Nucleus accumbens (tissue), 56 donors: ENCODE measurements at regions not wholly inside any gene's neighbourhood (a gene's known extent, or its start where the extent isn't known, plus 50 kb on each side); places are given as distances from the start of the nearest gene placed in this dataset.
A peak's percentile ranks its signal among the peaks of the same experiment; 100 is the strongest.

Experiments
- DNase-seq, 56 donors: peaks; one replicate each; lab custom pipeline; 2025; lab: John Stamatoyannopoulos, UW

DNA sequence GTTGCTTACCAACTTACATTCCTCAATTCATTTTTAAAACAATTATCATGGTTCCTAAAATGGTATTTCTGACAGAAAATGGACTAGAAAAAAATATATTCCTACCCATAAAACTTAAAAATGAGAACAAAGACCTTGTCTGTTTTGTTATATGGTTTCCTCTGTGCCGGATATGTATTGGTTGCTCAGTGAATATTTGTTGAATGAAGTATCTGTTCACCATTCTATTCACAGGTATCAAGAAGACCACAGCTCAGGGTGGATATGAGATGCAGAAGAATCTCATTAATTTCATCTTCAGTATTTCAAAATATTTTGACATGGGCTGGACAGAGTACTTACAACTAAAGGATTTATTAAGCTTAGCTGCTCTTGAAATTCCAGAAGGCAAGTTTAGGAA is 58.1 kb downstream of the TUSC7 start:
- no peak for DNase-seq

DNA sequence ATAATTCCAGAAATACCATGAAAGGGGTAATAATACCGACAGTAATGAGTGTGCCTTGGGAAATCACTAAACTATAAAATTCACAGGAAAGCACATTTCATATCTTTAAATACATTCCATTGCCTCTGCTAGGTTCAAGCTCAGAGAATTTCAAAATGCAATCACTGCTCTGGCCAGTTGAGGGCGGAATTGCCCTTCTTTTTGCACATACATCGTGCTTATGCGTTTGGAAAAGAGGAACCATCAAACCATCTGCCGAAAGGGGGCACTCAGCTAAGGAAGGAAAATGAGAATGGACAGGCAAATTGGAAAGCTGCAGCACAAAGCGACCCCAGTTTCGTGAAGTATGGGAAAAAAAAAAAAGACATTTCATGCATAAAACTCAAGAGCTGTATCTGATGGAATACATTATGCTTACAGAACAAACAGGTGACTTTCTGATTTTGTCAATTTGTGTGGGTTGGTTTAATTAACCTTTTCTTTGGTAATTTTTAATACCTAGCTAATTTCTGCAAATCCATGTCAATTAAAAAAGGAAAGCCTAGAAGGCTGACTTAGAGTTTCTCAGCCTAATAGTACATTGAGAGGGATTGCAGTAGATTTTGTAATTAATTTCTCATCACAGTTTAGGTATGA is 61.4 kb downstream of the TUSC7 start:
- DNase-seq, result peak in 54 of 56 donors; percentile 4 to 92 (median 61)

DNA sequence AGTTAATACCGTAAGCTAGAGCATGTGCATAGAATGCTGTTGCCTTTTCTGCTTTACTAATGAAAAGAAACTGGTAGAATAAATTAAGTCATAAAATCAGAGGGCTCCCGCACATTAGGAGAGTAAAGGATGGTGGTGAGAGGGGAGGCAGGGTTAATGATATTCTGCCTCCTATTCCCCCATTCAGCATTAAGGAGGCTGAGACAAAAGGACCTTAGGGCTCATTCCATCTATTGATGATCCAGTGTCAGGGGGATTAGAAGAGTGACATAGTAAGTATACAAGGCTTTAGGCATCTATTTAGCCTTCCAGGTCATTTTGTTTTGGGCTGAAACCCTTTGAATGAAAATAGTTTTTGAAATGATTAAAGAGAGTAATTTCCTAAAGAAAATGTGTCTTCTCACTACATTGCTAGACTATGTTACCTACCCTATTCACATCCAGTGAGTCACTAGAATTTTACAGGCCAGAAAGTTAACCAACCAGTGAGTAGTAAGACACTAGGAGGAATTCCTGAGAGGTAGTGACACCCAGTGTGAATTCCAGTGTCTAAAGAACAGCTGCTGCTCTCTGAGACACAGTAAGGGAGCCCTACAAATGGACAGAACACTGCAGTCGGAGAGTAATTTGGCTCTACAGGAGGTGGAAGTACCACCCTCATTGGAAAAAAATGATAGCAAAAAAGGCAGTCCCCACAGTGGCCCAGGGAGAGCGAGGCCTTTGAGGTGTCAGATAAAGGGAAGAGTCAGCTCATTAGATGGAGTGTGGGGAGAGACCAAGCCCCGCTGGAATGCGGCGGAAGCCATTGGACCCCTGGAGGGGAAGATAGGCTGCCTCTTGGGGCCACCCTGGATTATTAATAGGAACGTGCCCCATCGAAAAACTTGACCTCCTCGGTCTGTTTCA is 67.6 kb downstream of the TUSC7 start:
- no peak for DNase-seq

DNA sequence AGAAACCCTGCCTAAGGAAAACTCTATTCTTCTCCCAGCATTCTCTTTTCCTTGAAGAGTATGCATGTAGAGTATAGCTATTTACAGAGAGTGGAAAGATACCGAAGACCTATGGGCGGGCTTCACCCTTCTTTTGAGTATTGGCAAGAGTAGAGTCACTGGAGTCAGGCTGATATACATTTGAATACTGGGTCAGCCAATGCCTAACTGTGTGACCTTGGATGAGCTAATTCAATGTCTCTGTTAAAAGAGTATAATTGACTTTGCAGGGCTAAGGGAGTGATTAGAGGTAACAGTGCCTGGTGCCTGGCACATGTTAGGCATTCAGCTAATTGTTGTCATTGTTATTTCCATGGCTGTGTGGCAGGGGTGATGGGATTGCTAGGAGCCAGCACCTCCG is 75.6 kb downstream of the TUSC7 start:
- DNase-seq, result no peak

DNA sequence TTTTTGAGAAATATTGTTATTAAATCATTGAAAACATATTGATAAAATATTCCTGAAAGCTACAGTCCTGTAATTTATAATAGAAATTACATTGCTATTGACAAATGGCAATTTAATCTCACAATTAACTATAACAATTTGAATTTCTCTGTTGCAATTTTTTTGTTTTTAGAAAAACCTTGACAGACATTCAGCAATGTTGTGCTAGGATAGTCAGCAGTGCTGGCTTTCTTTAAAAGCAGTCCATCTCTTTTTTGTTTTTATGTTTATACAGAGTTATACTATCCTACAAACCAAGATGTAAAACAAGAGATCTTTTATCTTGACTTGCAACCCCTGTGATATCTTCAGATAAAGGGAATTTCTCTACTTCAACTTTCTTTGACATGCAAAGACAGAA is 93.1 kb downstream of the TUSC7 start:
- DNase-seq, result no peak

DNA sequence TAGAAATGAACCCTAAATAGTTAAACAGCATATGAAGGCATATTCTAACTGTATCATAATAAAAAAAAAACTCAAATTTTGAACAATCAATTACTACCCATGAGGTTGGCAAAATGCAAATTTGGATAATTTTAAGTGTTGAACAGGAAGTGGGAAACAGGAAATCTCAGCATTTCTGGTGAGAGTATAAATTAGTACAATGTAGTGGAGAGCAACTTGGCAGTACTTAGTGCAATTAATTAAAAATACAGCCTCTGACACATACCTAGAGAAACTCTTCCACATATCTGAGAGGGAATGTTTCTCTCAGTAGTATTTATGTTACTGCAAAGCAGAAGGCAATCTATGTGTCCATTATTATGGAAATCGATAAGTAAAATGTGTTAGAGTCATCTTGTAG is 96.8 kb downstream of the TUSC7 start:
- DNase-seq, result no peak

DNA sequence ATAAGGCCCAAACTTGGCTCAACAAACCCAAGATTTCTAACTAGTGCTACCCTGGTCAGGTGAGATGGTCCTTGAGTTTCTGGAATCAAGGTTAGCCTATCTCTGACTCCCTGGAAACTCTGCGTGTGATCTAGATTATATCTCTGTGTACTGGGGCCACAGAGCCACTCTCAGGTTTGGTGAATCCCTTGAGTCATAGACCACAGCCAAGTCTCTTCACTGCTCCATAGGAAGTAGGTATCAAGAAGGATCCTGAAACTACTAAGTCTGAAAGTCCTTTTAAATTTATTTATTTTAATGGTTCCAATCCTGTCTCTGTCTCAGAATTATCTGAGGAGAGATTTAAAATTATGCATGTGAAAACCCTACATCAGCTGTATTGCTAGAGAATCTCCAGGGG is 99.1 kb downstream of the TUSC7 start:
- DNase-seq, result no peak

DNA sequence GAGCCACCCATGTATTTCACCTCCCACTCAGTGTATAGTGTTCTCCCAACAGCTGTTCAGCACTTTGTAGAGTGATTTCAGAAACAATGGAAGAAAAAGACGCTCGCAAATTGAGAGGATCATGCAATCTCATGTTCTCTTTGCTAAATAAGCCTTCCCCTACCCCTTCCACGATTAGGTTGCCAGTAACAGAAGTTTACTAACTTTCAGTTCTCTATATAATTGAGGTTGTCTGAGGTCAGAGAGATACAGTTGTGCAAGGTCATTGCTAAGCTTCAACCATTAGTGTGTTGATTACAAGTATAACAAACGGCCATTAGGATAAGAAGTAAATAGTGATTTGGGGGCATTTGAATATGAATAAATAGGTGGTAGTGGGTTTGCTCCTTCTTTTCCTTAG is 99.6 kb downstream of the TUSC7 start:
- DNase-seq, result no peak

DNA sequence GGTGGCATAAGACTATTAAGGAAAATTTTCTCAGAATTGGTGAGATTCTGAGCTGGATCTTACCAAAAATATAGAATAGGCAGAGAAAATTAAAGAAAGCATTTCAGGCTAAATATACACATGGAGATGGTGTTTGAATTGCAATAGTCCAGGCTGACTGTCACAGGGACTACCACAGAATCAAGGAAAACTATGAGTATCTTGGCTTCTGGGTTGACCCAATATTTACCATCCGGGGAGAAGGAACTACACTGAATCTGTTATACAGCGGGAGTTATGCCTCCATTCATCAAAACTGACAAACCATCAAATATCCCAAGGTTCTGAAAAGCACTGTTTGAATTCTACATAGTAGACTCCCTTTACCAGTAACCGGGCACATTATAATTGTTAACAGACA is 102.2 kb downstream of the TUSC7 start:
- DNase-seq, result no peak

DNA sequence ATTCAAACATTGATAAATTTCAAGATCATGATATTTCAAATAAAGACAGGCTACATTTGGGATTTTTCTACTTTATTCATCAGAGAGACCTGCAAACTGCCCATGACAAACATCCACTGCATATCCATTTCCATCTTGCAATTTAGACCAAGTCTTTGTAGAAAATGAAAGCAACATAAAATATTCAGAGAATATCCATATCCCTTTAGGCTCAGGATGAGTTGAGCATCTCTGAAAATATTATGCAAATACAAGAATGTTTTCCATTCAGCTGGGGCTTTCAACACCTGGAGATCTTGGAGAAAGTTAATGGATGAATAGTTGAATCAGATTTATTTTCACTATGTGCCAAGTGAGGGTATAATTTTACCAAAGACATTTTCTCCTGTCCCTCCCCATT is 103.4 kb downstream of the TUSC7 start:
- DNase-seq, result no peak

DNA sequence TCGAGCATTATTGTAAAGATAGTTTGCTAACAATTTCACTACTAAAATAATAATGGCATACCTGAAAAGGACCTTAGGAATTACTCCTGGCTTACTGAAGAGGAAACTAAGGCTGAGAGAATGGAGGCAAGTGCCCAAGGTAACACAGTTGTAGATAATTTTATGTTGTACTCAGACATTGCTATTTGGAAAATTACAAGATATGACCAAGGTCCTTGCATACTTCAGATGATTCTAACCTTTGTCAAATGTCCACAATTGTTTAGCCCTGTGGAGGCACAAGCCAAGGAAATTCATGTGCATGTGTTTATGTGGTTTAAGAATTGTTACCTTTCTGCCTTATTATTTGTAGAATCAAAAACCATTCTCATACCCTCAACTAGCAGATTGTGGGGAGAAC is 105.7 kb downstream of the TUSC7 start:
- DNase-seq, result no peak

DNA sequence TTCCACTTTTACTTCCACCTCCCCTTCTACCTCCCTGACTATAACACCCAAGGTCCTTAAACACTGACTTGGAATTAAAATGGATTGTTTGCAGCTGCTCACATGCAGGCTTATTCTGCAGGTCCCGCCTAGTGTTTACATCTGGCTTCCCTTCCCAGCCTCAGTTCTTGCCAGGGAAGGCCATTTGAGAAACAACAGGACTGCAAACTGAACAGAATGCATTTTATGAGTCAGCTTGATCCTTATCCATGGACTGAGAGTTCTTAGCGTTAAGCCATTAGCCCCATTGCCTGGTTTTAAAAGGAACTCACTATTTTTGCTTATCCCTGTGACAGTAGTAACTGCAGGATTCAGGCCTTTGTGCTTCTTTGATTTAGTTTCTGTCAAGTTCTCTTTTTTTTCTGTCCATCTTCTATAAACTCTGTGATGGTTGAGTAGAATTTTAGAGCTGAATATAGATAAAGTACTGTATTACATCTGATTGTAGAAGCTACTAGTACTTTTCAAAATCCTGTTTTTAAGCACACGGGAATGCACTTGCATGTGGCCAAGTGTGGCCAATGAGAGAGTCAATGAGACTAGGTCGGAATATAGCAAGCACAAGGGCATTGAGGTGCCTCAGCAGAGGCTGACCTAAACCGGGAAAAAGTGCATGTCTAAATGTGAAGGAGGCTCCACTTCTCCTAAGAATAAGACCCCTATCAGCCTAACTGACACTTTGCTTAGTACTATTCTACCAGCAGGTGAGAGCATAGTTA is 106.4 kb downstream of the TUSC7 start:
- DNase-seq, result no peak

DNA sequence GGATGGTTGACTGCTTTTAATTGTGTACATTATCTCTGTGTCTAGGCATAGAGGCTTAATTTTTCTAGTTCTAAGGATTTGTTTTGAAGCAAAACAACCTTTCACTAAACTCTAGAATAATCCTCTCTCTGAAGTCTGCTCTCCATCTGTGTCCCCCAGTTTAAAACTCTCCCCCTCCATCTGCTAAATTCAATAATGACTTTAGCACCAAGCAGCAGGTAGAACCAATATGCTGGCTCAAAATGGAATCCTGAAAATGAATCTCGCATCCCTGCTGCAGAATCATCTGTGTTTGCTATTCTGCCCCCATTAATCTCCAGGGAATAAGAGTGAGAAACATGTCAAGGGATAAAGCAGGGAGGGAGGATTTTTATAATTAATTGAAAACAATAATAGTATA is 111.8 kb downstream of the TUSC7 start:
- DNase-seq, result no peak

DNA sequence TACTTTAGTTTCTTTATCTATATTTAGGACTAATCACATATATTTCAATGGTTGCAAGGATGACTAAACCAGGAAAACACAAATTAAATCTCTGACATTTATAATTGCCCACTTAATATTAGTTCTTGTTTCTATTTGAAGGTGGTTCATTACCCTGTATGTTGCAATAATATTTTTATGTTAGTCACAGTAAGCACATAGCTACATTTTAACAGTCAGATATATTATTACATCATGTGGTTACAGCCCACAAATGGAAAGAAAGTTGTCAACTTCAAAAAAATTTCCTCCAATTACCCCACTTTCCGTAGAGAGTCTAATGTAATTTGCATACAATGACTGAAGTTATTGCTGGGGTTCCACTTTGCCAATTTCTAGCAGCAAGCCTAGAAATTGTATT is 114.6 kb downstream of the TUSC7 start:
- no peak for DNase-seq

DNA sequence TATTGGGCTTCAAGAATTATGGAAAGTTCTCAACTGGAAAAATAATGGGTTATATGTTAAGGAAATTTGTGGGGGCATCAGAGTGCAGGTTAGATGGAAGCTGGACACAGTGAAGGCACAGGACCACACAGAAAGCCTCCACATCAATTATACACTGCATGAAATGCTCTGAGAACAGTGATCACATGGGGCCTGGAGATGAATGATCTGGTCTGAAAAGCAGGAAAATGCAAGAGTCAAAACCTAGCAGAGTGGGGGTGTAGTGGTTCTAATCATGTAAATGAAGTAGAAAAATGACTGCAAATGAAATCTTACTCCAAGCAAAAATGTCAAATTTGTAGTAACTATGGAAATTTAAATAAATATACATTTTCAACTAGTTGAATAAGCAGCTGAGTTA is 123.6 kb downstream of the TUSC7 start:
- no peak for DNase-seq

DNA sequence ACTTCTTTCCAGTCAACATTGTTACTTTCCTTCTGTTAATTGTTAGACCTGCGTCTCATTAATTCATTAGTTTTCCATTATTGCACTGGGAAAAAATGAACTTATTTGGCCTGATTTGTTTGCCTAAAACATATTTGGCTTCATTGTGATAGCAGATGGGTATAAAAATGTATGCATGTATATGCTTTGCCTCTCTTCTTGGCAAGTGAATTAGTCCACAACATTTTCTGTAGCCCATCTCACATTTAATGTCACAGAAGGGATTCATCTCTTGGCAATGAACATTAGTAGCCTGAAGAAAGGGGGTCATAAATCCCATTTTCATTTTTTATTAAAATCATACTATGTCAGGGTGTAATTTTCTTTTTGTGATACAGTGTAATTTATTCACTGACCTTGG is 125.2 kb downstream of the TUSC7 start:
- DNase-seq, result no peak

DNA sequence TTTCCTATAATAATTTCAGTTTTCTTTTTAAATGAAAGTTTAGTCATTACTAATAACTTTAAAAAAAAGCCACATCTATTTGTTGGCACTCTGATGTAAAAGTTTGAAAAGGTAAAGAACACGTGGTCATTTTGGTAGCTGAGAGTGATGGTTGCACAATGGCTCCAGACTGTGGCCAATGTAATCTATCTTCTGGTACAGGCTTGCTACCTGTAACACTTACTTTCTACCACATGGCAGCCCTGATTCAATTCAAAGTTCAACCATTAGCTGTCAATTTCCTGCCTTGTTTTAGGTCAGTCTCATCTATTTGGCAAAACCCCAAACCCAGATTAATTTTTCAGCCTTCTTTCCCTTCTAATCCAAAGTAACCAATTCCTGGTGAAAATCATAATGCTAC is 126.1 kb downstream of the TUSC7 start:
- no peak for DNase-seq

DNA sequence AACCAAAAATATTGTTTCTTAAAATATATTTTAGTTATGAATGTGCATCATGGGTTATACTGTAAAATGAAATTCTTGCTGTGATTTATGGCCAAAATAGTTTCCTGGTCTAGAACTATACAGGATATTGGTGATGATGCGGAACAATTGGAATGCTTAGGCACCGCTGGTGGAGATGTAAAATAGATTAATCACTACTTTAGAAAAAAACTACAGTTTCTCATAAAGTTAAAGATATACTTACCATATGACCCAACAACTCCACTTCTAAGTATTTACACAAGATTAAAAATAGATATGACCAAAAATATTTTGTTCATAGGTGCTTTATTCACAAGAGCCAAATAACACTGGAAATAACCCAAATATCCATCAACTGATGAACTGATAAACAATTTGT is 126.7 kb downstream of the TUSC7 start:
- no peak for DNase-seq

DNA sequence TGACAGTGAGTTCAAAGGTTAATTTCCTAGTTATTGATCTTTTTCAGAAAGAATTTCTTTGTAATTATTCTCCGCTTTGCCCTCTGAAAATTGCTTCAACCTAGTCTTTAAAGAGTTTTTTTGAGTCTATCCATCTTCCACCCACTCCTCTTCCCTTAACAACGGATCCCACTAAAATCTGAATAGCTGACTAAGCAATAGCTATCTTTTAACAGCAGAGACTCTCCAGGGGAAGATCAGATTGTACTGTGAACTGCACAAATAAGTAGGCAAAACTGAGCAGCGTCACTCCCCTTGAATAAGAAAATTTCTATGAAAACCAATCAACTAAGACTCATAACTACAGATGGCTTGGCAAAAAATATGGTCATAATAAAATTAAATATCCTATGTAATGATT is 127.9 kb downstream of the TUSC7 start:
- no peak for DNase-seq

DNA sequence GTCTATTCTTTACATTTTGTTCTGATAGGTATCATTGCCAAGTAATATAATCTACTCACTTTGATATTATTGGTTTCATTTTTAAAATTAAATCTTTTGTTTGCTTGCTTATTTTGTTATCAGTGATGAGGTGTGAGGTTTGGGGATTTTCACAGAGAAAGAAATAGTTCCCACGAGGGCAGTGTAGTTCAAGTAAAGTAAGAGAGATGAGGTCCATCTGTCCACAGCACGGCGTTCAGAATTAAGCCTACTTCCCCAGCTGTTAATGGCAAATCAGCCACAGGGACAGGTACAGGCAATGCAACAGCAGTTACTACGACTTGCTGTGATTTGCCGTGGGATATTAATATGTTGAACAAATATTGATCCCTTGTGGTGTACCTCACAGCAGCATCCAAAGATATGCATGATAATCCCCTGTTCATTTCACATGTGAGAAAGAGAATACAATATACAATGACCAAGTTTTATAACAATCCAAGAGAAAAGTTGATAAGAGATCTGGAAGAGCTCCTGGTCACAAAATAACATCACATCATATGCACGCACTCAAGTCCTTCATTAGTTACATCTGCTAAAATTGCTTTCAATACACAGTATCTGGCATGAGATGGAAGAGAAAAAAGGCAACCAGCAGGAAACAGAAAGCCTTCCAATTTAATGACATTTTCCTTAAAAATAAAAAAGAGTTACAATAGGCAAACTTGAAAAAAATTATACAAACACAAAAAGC is 131.6 kb downstream of the TUSC7 start:
- no peak for DNase-seq
